ENCODE measurements at regions not wholly inside any gene's neighbourhood (a gene's known extent, or its start where the extent isn't known, plus 50 kb on each side); places are given as distances from the start of the nearest gene placed in this dataset.

- no peak for DNase-seq
- Histone ChIP-seq H3K27ac (replicated peaks) (no peak overlapping the region), H3K9me3 (replicated peaks) (no peaks in the 10 kb centered on the region), H3K4me3 (no peak overlapping the region), H3K4me1 (peaks cover 50% of the 10 kb centered on the region), H3K36me3 (no peaks in the 10 kb centered on the region), H3K27me3 (ENCODE audit: low read depth) (no peaks in the 10 kb centered on the region)
- TF ChIP-seq CTCF (IDR thresholded peaks at IDR 0.05; ENCODE audit: borderline replicate concordance): no peak
- intact Hi-C loops (cut with micrococcal nuclease): no loop called here
Observed at GRCh38 chr1:81496349-81496748, 304.4 kb upstream of the ADGRL2 start.

GRCh38 chr1:81493102-81493869, 307.4 kb upstream of the ADGRL2 start:
- Histone ChIP-seq H3K27me3 (ENCODE audit: low read depth) (no peaks in the 10 kb centered on the region), H3K4me1 (peaks cover 42% of the 10 kb centered on the region), H3K4me3 (peak overlapping the region; percentile 12), H3K27ac (replicated peaks) (peak overlapping the region; percentile 86), H3K9me3 (replicated peaks) (peaks cover 16% of the 10 kb centered on the region), H3K36me3 (no peaks in the 10 kb centered on the region)
- intact Hi-C loops (cut with micrococcal nuclease): no loop called here
- DNase-seq: no peak
- no peak for TF ChIP-seq CTCF (IDR thresholded peaks at IDR 0.05; ENCODE audit: borderline replicate concordance)

- H3K27me3 ChIP-seq (ENCODE audit: low read depth): no peaks in the 10 kb centered on the region
- H3K9me3 ChIP-seq (replicated peaks): peaks cover 16% of the 10 kb centered on the region
- no peak for TF ChIP-seq CTCF (IDR thresholded peaks at IDR 0.05; ENCODE audit: borderline replicate concordance)
- no peak overlapping the region for H3K4me3 ChIP-seq
- DNase-seq: no peak
- peak overlapping the region; percentile 86 for H3K27ac ChIP-seq (replicated peaks)
- H3K36me3 ChIP-seq: no peaks in the 10 kb centered on the region
- intact Hi-C loops (cut with micrococcal nuclease): no loop called here
- H3K4me1 ChIP-seq: peaks cover 36% of the 10 kb centered on the region
Observed at GRCh38 chr1:81492628-81493027, 308.1 kb upstream of the ADGRL2 start.

- no peaks in the 10 kb centered on the region for H3K36me3 ChIP-seq
- H3K27ac ChIP-seq (replicated peaks): no peak overlapping the region
- TF ChIP-seq CTCF (IDR thresholded peaks at IDR 0.05; ENCODE audit: borderline replicate concordance): no peak
- intact Hi-C loops (cut with micrococcal nuclease): no loop called here
- DNase-seq: no peak
- H3K27me3 ChIP-seq (ENCODE audit: low read depth): no peaks in the 10 kb centered on the region
- no peak overlapping the region for H3K4me3 ChIP-seq
- peaks cover 43% of the 10 kb centered on the region for H3K4me1 ChIP-seq
- H3K9me3 ChIP-seq (replicated peaks): peaks cover 16% of the 10 kb centered on the region
Observed at GRCh38 chr1:81490614-81491013, 310.1 kb upstream of the ADGRL2 start.

- Histone ChIP-seq H3K4me3 (no peak overlapping the region), H3K9me3 (replicated peaks) (peaks cover 16% of the 10 kb centered on the region), H3K27ac (replicated peaks) (no peak overlapping the region), H3K27me3 (ENCODE audit: low read depth) (no peaks in the 10 kb centered on the region), H3K4me1 (peaks cover 47% of the 10 kb centered on the region), H3K36me3 (no peaks in the 10 kb centered on the region)
- DNase-seq: no peak
- intact Hi-C loops (cut with micrococcal nuclease): no loop called here
- TF ChIP-seq CTCF (IDR thresholded peaks at IDR 0.05; ENCODE audit: borderline replicate concordance): no peak
Observed at GRCh38 chr1:81489372-81489934, 311.3 kb upstream of the ADGRL2 start.
